Parathyroid adenoma (tissue), 2 donors: ENCODE measurements at regions not wholly inside any gene's neighbourhood (a gene's known extent, or its start where the extent isn't known, plus 50 kb on each side); places are given as distances from the start of the nearest gene placed in this dataset.
A peak's percentile ranks its signal among the peaks of the same experiment; 100 is the strongest.

Experiments
- H2AFZ ChIP-seq: fragments of 300-600 bp; sonication (generic); one replicate; pipeline ENCODE4 v1.7.0; 2017; ENCODE audit warnings: antibody characterized with exemption, mild to moderate bottlenecking
- H3K27ac ChIP-seq: fragments of 300-600 bp; sonication (generic); one replicate; pipeline ENCODE4 v1.7.0; 2017
- H3K27me3 ChIP-seq: fragments of 300-600 bp; sonication (generic); one replicate; pipeline ENCODE4 v1.7.0; 2017; ENCODE audit warnings: low read length; ENCODE audit not compliant: control insufficient read depth, insufficient read depth
- H3K36me3 ChIP-seq: fragments of 300-600 bp; sonication (generic); one replicate; pipeline ENCODE4 v1.7.0; 2017; ENCODE audit warnings: low read length; ENCODE audit not compliant: control insufficient read depth, insufficient read depth
- H3K4me1 ChIP-seq: fragments of 300-600 bp; sonication (generic); one replicate; pipeline ENCODE4 v1.7.0; 2017; ENCODE audit warnings: control low read depth
- H3K4me2 ChIP-seq: fragments of 300-600 bp; sonication (generic); one replicate; pipeline ENCODE4 v1.7.0; 2017; ENCODE audit warnings: low read length
- H3K4me3 ChIP-seq: fragments of 300-600 bp; sonication (generic); one replicate; pipeline ENCODE4 v1.7.0; 2017; ENCODE audit warnings: low read depth, low read length
- H3K79me2 ChIP-seq: fragments of 300-600 bp; sonication (generic); one replicate; pipeline ENCODE4 v1.7.0; 2017; ENCODE audit warnings: control low read depth
- H3K9ac ChIP-seq: fragments of 300-600 bp; sonication (generic); one replicate; pipeline ENCODE4 v1.7.0; 2017; ENCODE audit warnings: mild to moderate bottlenecking
- H3K9me3 ChIP-seq: fragments of 300-600 bp; sonication (generic); one replicate; pipeline ENCODE4 v1.7.0; 2017; ENCODE audit warnings: low read length; ENCODE audit not compliant: control insufficient read depth
- CTCF ChIP-seq: fragments of 300-600 bp; sonication (generic); IDR thresholded peaks from one replicate; pipeline ENCODE4 v1.7.0; 2017; ENCODE audit warnings: antibody characterized with exemption, mild to moderate bottlenecking
- donor health status: primary hyperparathyroidism.

GRCh38 chr2:236769981-236770671 lies 200.5 kb downstream of the ACKR3 start:
- Histone ChIP-seq H3K4me1 (no peaks in the 10 kb centered on the region), H3K79me2 (no peaks in the 10 kb centered on the region), H3K27ac (no peak overlapping the region), H2AFZ (no peak overlapping the region), H3K36me3 (no peaks in the 10 kb centered on the region), H3K4me2 (no peak overlapping the region), H3K4me3 (no peak overlapping the region), H3K9me3 (no peaks in the 10 kb centered on the region), H3K9ac (no peak overlapping the region), H3K27me3 (no peaks in the 10 kb centered on the region)
- TF ChIP-seq CTCF, result no peak

- no peaks in the 10 kb centered on the region for H3K9me3 ChIP-seq
- H3K79me2 ChIP-seq, result no peaks in the 10 kb centered on the region
- no peaks in the 10 kb centered on the region for H3K36me3 ChIP-seq
- no peak overlapping the region for H3K9ac ChIP-seq
- H3K27me3 ChIP-seq, result no peaks in the 10 kb centered on the region
- H3K4me3 ChIP-seq, result no peak overlapping the region
- peak overlapping the region; percentile 44 for H2AFZ ChIP-seq
- H3K27ac ChIP-seq, result no peak overlapping the region
- H3K4me1 ChIP-seq, result no peaks in the 10 kb centered on the region
- H3K4me2 ChIP-seq, result no peak overlapping the region
- TF ChIP-seq CTCF, result no peak
These were observed 202.7 kb downstream of the ACKR3 start for GRCh38 chr2:236772220-236772837.

DNA sequence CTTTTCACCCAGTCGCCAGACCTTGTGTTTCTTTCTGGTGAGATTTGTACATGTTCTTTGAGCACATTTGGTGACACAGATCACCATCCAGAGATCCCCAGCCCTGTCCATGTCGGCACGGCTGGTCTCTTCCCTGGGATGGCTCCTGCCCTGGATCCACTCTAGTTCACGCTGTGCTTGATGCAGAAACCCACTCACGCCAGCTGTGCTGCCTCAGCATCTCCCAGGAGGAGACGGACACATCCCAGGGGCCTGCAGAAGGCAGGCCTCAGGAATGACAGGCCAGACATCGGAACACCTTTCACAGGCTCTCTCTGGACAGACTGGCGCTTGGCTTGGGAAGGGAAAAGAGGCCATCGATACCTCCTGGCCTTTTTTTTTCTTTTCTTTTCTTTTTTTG lies 203.6 kb downstream of the ACKR3 start:
- no peak overlapping the region for H2AFZ ChIP-seq
- H3K27ac ChIP-seq, result no peak overlapping the region
- H3K27me3 ChIP-seq, result no peaks in the 10 kb centered on the region
- TF ChIP-seq CTCF, result no peak
- no peak overlapping the region for H3K9ac ChIP-seq
- no peaks in the 10 kb centered on the region for H3K79me2 ChIP-seq
- H3K9me3 ChIP-seq, result no peaks in the 10 kb centered on the region
- H3K4me1 ChIP-seq, result no peaks in the 10 kb centered on the region
- H3K4me2 ChIP-seq, result no peak overlapping the region
- no peaks in the 10 kb centered on the region for H3K36me3 ChIP-seq
- H3K4me3 ChIP-seq, result no peak overlapping the region

GRCh38 chr2:236774171-236774570 lies 204.5 kb downstream of the ACKR3 start:
- Histone ChIP-seq H2AFZ (no peak overlapping the region), H3K4me2 (no peak overlapping the region), H3K4me3 (no peak overlapping the region), H3K27ac (no peak overlapping the region), H3K27me3 (no peaks in the 10 kb centered on the region), H3K9me3 (no peaks in the 10 kb centered on the region), H3K36me3 (no peaks in the 10 kb centered on the region), H3K79me2 (no peaks in the 10 kb centered on the region), H3K9ac (no peak overlapping the region), H3K4me1 (no peaks in the 10 kb centered on the region)
- no peak for TF ChIP-seq CTCF

- no peaks in the 10 kb centered on the region for H3K9me3 ChIP-seq
- H3K79me2 ChIP-seq, result no peaks in the 10 kb centered on the region
- H3K9ac ChIP-seq, result no peak overlapping the region
- no peaks in the 10 kb centered on the region for H3K36me3 ChIP-seq
- no peaks in the 10 kb centered on the region for H3K4me1 ChIP-seq
- H2AFZ ChIP-seq, result no peak overlapping the region
- no peak for TF ChIP-seq CTCF
- H3K4me2 ChIP-seq, result no peak overlapping the region
- H3K27me3 ChIP-seq, result no peaks in the 10 kb centered on the region
- no peak overlapping the region for H3K4me3 ChIP-seq
- no peak overlapping the region for H3K27ac ChIP-seq
These were observed 205.9 kb downstream of the ACKR3 start for GRCh38 chr2:236775511-236775910.
